Cardiac muscle cell (in vitro differentiated cells and primary cell): ENCODE measurements at regions not wholly inside any gene's neighbourhood (a gene's known extent, or its start where the extent isn't known, plus 50 kb on each side); places are given as distances from the start of the nearest gene placed in this dataset.

Experiments
- DNase-seq, 2 donors: peaks; one replicate each; pipeline versions ENCODE4 v3.0.0 to v3.0.0-alpha.2; 2010 to 2017; ENCODE audit warnings: low read depth in 1 of 2, low spot score in 1 of 2
- H3K27ac ChIP-seq: fragments of 200-600 bp; sonication (generic); 2 replicates; pipeline ENCODE4 v1.5.1; 2016
- H3K27me3 ChIP-seq: fragments of 200-600 bp; sonication (generic); 2 replicates; pipeline ENCODE4 v1.6.0; 2016; ENCODE audit warnings: control low read depth
- H3K36me3 ChIP-seq: fragments of 200-600 bp; sonication (generic); 2 replicates; pipeline ENCODE4 v1.5.1; 2016; ENCODE audit warnings: control low read depth
- H3K4me1 ChIP-seq: fragments of 200-600 bp; sonication (generic); 2 replicates; pipeline ENCODE4 v1.8.1; 2017; ENCODE audit warnings: low read depth, mild to moderate bottlenecking, mixed run types
- H3K4me3 ChIP-seq: fragments of 200-600 bp; sonication (generic); 2 replicates; pipeline ENCODE4 v1.5.1; 2016; ENCODE audit warnings: mild to moderate bottlenecking
- H3K9me3 ChIP-seq: fragments of 200-600 bp; sonication (generic); 2 replicates; pipeline ENCODE4 v1.5.1; 2017; ENCODE audit warnings: low read depth, mild to moderate bottlenecking, control low read depth
- TF ChIP-seq, protein P1 (sequence below): IDR thresholded peaks from 2 replicates; pipeline ENCODE4 v1.5.1; 2012; ENCODE audit warnings: low read depth, mild to moderate bottlenecking, low read length

DNA sequence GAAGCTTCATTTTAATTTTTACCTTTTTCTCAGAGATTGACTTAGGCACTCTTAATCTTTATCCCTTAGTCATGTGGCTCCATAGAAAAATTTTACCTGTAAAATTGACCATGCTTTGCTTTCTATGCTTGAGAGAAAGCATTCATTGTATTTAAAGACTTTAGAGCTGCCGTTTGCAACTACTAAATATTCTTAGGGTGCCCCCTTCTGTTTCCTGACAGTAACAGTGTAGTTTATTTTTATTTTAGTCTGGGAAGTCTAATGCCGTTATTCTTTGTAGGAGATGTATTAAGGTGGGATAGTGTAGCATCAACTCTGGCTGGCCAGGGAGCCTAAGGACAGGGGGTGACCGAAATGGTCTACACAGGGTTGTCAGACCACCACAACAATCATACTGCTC, 84.5 kb upstream of the SYNPR start:
- peaks cover 3% of the 10 kb centered on the region for H3K4me1 ChIP-seq
- no peak overlapping the region for H3K4me3 ChIP-seq
- TF ChIP-seq, protein P1, sequence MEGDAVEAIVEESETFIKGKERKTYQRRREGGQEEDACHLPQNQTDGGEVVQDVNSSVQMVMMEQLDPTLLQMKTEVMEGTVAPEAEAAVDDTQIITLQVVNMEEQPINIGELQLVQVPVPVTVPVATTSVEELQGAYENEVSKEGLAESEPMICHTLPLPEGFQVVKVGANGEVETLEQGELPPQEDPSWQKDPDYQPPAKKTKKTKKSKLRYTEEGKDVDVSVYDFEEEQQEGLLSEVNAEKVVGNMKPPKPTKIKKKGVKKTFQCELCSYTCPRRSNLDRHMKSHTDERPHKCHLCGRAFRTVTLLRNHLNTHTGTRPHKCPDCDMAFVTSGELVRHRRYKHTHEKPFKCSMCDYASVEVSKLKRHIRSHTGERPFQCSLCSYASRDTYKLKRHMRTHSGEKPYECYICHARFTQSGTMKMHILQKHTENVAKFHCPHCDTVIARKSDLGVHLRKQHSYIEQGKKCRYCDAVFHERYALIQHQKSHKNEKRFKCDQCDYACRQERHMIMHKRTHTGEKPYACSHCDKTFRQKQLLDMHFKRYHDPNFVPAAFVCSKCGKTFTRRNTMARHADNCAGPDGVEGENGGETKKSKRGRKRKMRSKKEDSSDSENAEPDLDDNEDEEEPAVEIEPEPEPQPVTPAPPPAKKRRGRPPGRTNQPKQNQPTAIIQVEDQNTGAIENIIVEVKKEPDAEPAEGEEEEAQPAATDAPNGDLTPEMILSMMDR: peak; percentile 32
- H3K27me3 ChIP-seq: no peaks in the 10 kb centered on the region
- H3K9me3 ChIP-seq: no peaks in the 10 kb centered on the region
- peak; percentile 29 to 69 for DNase-seq
- no peaks in the 10 kb centered on the region for H3K36me3 ChIP-seq
- no peak overlapping the region for H3K27ac ChIP-seq

DNA sequence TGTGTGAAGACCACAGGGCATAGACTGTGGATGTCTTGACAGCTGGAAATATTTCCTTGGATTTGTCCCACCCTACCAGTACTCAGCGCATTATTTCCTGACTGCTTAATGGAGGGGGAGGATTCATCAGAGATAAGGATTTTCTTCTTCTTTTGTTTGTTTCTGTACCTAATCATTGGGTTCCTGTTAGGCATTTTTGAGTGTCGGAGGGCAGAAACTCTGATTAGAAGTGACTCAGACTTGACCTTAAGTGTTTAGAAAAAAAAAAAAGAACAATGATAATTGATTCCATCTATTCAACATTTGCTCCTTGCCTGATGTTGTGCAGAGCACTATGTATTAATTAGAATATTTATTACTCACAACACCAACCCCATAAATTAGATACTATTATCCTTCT, 78.5 kb upstream of the SYNPR start:
- Histone ChIP-seq H3K27me3 (no peaks in the 10 kb centered on the region), H3K27ac (no peak overlapping the region), H3K9me3 (no peaks in the 10 kb centered on the region), H3K4me3 (no peak overlapping the region), H3K4me1 (peaks cover 10% of the 10 kb centered on the region), H3K36me3 (no peaks in the 10 kb centered on the region)
- DNase-seq: no peak
- TF ChIP-seq, protein P1: no peak

GRCh38 chr3:63202529-63202928, 75.6 kb upstream of the SYNPR start:
- Histone ChIP-seq H3K27me3 (peaks cover 4% of the 10 kb centered on the region), H3K9me3 (no peaks in the 10 kb centered on the region), H3K4me3 (no peak overlapping the region), H3K27ac (no peak overlapping the region), H3K4me1 (peaks cover 8% of the 10 kb centered on the region), H3K36me3 (no peaks in the 10 kb centered on the region)
- no peak for DNase-seq
- TF ChIP-seq, protein P1: no peak

DNA sequence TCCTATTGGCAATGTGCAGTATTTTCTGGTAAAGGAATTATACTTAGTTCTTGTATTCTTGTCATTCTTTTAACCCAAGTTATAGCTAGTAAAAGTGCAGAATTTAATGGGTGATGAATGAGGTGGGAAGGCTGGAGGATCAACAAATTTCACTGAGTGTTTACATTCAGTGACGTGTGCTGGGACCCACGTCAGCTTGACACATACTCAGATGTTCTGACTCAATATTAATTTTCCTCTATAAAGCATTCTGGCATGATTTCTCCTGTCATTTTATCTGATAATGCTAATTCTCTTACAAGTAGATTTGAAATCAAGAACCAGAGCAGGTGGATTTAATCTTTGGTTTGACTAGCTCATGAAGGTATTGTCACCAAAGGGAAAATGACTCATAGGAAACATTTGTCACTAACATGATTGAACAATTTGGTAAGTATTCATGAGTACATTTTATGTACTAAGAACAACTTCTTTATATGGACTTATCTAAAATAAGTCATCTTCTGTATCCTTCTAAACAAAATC, 71.0 kb upstream of the SYNPR start:
- TF ChIP-seq, protein P1: no peak
- Histone ChIP-seq H3K4me1 (no peaks in the 10 kb centered on the region), H3K36me3 (no peaks in the 10 kb centered on the region), H3K4me3 (no peak overlapping the region), H3K27me3 (peaks cover 4% of the 10 kb centered on the region), H3K27ac (no peak overlapping the region), H3K9me3 (no peaks in the 10 kb centered on the region)
- no peak for DNase-seq

GRCh38 chr3:63228087-63228486, 50.0 kb upstream of the SYNPR start:
- no peaks in the 10 kb centered on the region for H3K36me3 ChIP-seq
- no peak for DNase-seq
- no peak overlapping the region for H3K4me3 ChIP-seq
- H3K9me3 ChIP-seq: no peaks in the 10 kb centered on the region
- TF ChIP-seq, protein P1: no peak
- peak overlapping the region; percentile 15 for H3K27ac ChIP-seq
- no peaks in the 10 kb centered on the region for H3K27me3 ChIP-seq
- peaks cover 15% of the 10 kb centered on the region for H3K4me1 ChIP-seq
